ENCODE measurements at regions not wholly inside any gene's neighbourhood (a gene's known extent, or its start where the extent isn't known, plus 50 kb on each side); places are given as distances from the start of the nearest gene placed in this dataset.

DNA sequence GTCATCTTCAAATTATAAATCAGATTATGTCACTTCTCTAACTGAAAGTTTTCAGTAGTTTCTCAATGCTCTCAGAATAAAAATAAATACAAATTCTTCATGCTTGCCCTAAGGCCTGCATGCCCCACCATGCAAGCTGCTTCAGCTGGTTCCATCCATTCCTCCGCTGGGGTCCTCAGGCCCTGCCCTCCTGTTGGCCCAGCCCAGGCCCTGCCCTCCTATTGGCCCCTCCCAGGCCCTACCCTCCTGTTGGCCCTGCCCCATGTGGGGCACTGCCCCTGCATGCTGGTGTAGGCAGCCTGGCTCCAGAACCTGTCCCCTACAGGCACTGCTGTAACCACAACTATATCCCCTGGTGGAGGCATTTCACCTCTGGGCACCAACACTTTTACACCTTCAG is 109.3 kb upstream of the TCERG1L start:
- Histone ChIP-seq H3K27ac (ENCODE audit: low read depth in 1 of 2, low read length in 2 of 2) (no peak overlapping the region), H3K36me3 (ENCODE audit: insufficient read depth, low read length) (no peaks in the 10 kb centered on the region), H3K4me3 (ENCODE audit: low read length) (no peak overlapping the region), H3K9me3 (ENCODE audit: control insufficient read depth in 1 of 2, insufficient read depth in 1 of 2, low read length in 2 of 2) (peaks cover 0 to 17% of the 10 kb centered on the region in 2 experiments), H3K27me3 (ENCODE audit: control insufficient read depth in 1 of 2, insufficient read depth in 2 of 2, low read length in 2 of 2) (peaks cover 0 to 2% of the 10 kb centered on the region in 2 experiments), H3K4me1 (ENCODE audit: insufficient read depth, low read length) (no peaks in the 10 kb centered on the region)
- H3K27me3 Mint-ChIP-seq: no peaks in the 10 kb centered on the region
- POLR2A ChIA-PET: no interaction called here
- H3K9me3 Mint-ChIP-seq: peaks cover 2% of the 10 kb centered on the region
- ATAC-seq (ENCODE audit: poor library complexity) (no peak), DNase-seq (no peak)
- no peak overlapping the region for H3K4me3 Mint-ChIP-seq
- CTCF ChIA-PET: no interaction called here
- H3K4me1 Mint-ChIP-seq (ENCODE audit: low read depth): no peaks in the 10 kb centered on the region
- intact Hi-C loops (cut with DNase I, micrococcal nuclease): no loop called here
- H3K27ac Mint-ChIP-seq: no peak overlapping the region
- TF ChIP-seq, protein P1, sequence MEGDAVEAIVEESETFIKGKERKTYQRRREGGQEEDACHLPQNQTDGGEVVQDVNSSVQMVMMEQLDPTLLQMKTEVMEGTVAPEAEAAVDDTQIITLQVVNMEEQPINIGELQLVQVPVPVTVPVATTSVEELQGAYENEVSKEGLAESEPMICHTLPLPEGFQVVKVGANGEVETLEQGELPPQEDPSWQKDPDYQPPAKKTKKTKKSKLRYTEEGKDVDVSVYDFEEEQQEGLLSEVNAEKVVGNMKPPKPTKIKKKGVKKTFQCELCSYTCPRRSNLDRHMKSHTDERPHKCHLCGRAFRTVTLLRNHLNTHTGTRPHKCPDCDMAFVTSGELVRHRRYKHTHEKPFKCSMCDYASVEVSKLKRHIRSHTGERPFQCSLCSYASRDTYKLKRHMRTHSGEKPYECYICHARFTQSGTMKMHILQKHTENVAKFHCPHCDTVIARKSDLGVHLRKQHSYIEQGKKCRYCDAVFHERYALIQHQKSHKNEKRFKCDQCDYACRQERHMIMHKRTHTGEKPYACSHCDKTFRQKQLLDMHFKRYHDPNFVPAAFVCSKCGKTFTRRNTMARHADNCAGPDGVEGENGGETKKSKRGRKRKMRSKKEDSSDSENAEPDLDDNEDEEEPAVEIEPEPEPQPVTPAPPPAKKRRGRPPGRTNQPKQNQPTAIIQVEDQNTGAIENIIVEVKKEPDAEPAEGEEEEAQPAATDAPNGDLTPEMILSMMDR (IDR thresholded peaks at IDR 0.05): no peak
- no peaks in the 10 kb centered on the region for H3K36me3 Mint-ChIP-seq (ENCODE audit: low read depth)

- TF ChIP-seq, protein P1 (IDR thresholded peaks at IDR 0.05): no peak
- POLR2A ChIA-PET: no interaction called here
Measured at GRCh38 chr10:131421381-131421780, 109.9 kb upstream of the TCERG1L start.

GRCh38 chr10:131422731-131423130 is 111.2 kb upstream of the TCERG1L start:
- POLR2A ChIA-PET: no interaction called here
- peaks cover 2% of the 10 kb centered on the region for H3K9me3 Mint-ChIP-seq
- TF ChIP-seq, protein P1 (IDR thresholded peaks at IDR 0.05): no peak
- H3K36me3 Mint-ChIP-seq (ENCODE audit: low read depth): no peaks in the 10 kb centered on the region
- no peak overlapping the region for H3K27ac Mint-ChIP-seq
- H3K4me1 ChIP-seq (ENCODE audit: insufficient read depth, low read length): no peaks in the 10 kb centered on the region
- CTCF ChIA-PET: no interaction called here
- no peak overlapping the region for H3K27ac ChIP-seq (ENCODE audit: low read depth in 1 of 2, low read length in 2 of 2)
- peaks cover 0 to 2% of the 10 kb centered on the region in 2 experiments for H3K27me3 ChIP-seq (ENCODE audit: control insufficient read depth in 1 of 2, insufficient read depth in 2 of 2, low read length in 2 of 2)
- H3K9me3 ChIP-seq (ENCODE audit: control insufficient read depth in 1 of 2, insufficient read depth in 1 of 2, low read length in 2 of 2): peaks cover 0 to 20% of the 10 kb centered on the region in 2 experiments
- no peak overlapping the region for H3K4me3 ChIP-seq (ENCODE audit: low read length)
- no peaks in the 10 kb centered on the region for H3K36me3 ChIP-seq (ENCODE audit: insufficient read depth, low read length)
- ATAC-seq (ENCODE audit: poor library complexity): no peak
- H3K4me3 Mint-ChIP-seq: no peak overlapping the region
- intact Hi-C loops (cut with DNase I, micrococcal nuclease): no loop called here
- H3K27me3 Mint-ChIP-seq: no peaks in the 10 kb centered on the region
- no peak for DNase-seq
- no peaks in the 10 kb centered on the region for H3K4me1 Mint-ChIP-seq (ENCODE audit: low read depth)

More at GRCh38 chr10:131421381-131421780, 109.9 kb upstream of the TCERG1L start:
- DNase-seq (no peak), ATAC-seq (ENCODE audit: poor library complexity) (no peak)
- no peaks in the 10 kb centered on the region for H3K4me1 ChIP-seq (ENCODE audit: insufficient read depth, low read length)
- intact Hi-C loops (cut with DNase I, micrococcal nuclease): no loop called here
- H3K36me3 ChIP-seq (ENCODE audit: insufficient read depth, low read length): no peaks in the 10 kb centered on the region
- Mint-ChIP-seq H3K27ac (no peak overlapping the region), H3K4me3 (no peak overlapping the region), H3K36me3 (ENCODE audit: low read depth) (no peaks in the 10 kb centered on the region), H3K9me3 (peaks cover 2% of the 10 kb centered on the region), H3K4me1 (ENCODE audit: low read depth) (no peaks in the 10 kb centered on the region), H3K27me3 (no peaks in the 10 kb centered on the region)
- H3K27ac ChIP-seq (ENCODE audit: low read depth in 1 of 2, low read length in 2 of 2): no peak overlapping the region
- no peak overlapping the region for H3K4me3 ChIP-seq (ENCODE audit: low read length)
- CTCF ChIA-PET: no interaction called here
- peaks cover 0 to 20% of the 10 kb centered on the region in 2 experiments for H3K9me3 ChIP-seq (ENCODE audit: control insufficient read depth in 1 of 2, insufficient read depth in 1 of 2, low read length in 2 of 2)
- H3K27me3 ChIP-seq (ENCODE audit: control insufficient read depth in 1 of 2, insufficient read depth in 2 of 2, low read length in 2 of 2): peaks cover 0 to 2% of the 10 kb centered on the region in 2 experiments
